NOMO-1 (cell line): ENCODE measurements at regions not wholly inside any gene's neighbourhood (a gene's known extent, or its start where the extent isn't known, plus 50 kb on each side); places are given as distances from the start of the nearest gene placed in this dataset.
"Not testable (repeated sequence)": the region's sequence is repeated elsewhere in the genome, so short reads cannot be mapped to it uniquely, and the experiment has no call there.

Experiments used
- DNase-seq, 2 experiments: peaks; one replicate each; lab custom pipeline; 2025; ENCODE audit not compliant: unreplicated experiment in 2 of 2; lab: John Stamatoyannopoulos, UW

GRCh38 chr13:24563087-24563486 lies 50.5 kb upstream of the PARP4 start:
- no peak for DNase-seq

- DNase-seq, result not testable (repeated sequence)
Measured at GRCh38 chr13:24563971-24564370, 51.4 kb upstream of the PARP4 start.

GRCh38 chr13:24564881-24565280 lies 52.3 kb upstream of the PARP4 start:
- no peak for DNase-seq

- DNase-seq, result not testable (repeated sequence)
Measured at GRCh38 chr13:24567593-24567992, 55.0 kb upstream of the PARP4 start.

- no peak for DNase-seq
Measured at GRCh38 chr13:24574847-24575246, 62.3 kb upstream of the PARP4 start.

GRCh38 chr13:24580315-24580714 lies 67.7 kb upstream of the PARP4 start:
- DNase-seq, result peak in 1 of 2 experiments; percentile 10

- not testable (repeated sequence) for DNase-seq
Measured at GRCh38 chr13:24581578-24581977, 69.0 kb upstream of the PARP4 start.

GRCh38 chr13:24591697-24592096 lies 79.1 kb upstream of the PARP4 start:
- not testable (repeated sequence) for DNase-seq

- DNase-seq, result peak in 1 of 2 experiments; percentile 10
Measured at GRCh38 chr13:24597906-24598670, 82.1 kb upstream of the ATP12A start.

- DNase-seq, result not testable (repeated sequence)
Measured at GRCh38 chr13:24599019-24599791, 81.0 kb upstream of the ATP12A start.

- DNase-seq, result no peak
Measured at GRCh38 chr13:24605923-24606372, 74.3 kb upstream of the ATP12A start.

- DNase-seq, result no peak
Measured at GRCh38 chr13:24606486-24607170, 73.6 kb upstream of the ATP12A start.

- DNase-seq, result no peak
Measured at GRCh38 chr13:24610956-24611355, 69.3 kb upstream of the ATP12A start.

- DNase-seq, result no peak
Measured at GRCh38 chr13:24612726-24613125, 67.5 kb upstream of the ATP12A start.

GRCh38 chr13:24613128-24613527 lies 67.1 kb upstream of the ATP12A start:
- no peak for DNase-seq

GRCh38 chr13:24613755-24614154 lies 66.5 kb upstream of the ATP12A start:
- DNase-seq, result no peak

GRCh38 chr13:24614306-24615080 lies 65.7 kb upstream of the ATP12A start:
- no peak for DNase-seq

GRCh38 chr13:24615114-24615513 lies 65.1 kb upstream of the ATP12A start:
- no peak for DNase-seq

GRCh38 chr13:24615911-24616472 lies 64.2 kb upstream of the ATP12A start:
- no peak for DNase-seq

- DNase-seq, result no peak
Measured at GRCh38 chr13:24616514-24616913, 63.7 kb upstream of the ATP12A start.
